ENCODE measurements at regions not wholly inside any gene's neighbourhood (a gene's known extent, or its start where the extent isn't known, plus 50 kb on each side); places are given as distances from the start of the nearest gene placed in this dataset.

- 76 to 86% methylated on average over 2 of the region's 2 CpGs for WGBS, 2 donors
- Histone ChIP-seq H3K36me3 (no peaks in the 10 kb centered on the region), H3K4me3 (no peak overlapping the region), H3K27ac (no peak overlapping the region), H3K9me3 (peaks cover 0 to 27% (median 6%) of the 10 kb centered on the region in 4 donors), H3K4me1 (no peaks in the 10 kb centered on the region), H3K27me3 (no peaks in the 10 kb centered on the region)
- TF ChIP-seq EP300 (IDR thresholded peaks at IDR 0.05): no peak
- no peak for TF ChIP-seq CTCF (IDR thresholded peaks at IDR 0.05)
- TF ChIP-seq POLR2A (IDR thresholded peaks at IDR 0.05): no peak
- no peak for DNase-seq (ENCODE audit: low spot score in 2 of 2)
Observed at GRCh38 chr2:72051204-72051603, 96.5 kb downstream of the CYP26B1 start.

- Histone ChIP-seq H3K27ac (no peak overlapping the region), H3K9me3 (peaks cover 0 to 27% (median 6%) of the 10 kb centered on the region in 4 donors), H3K4me1 (no peaks in the 10 kb centered on the region), H3K27me3 (no peaks in the 10 kb centered on the region), H3K36me3 (no peaks in the 10 kb centered on the region), H3K4me3 (no peak overlapping the region)
- TF ChIP-seq EP300 (IDR thresholded peaks at IDR 0.05): no peak
- TF ChIP-seq CTCF (IDR thresholded peaks at IDR 0.05): no peak
- TF ChIP-seq POLR2A (IDR thresholded peaks at IDR 0.05): no peak
- no peak for DNase-seq (ENCODE audit: low spot score in 2 of 2)
- 69 to 71% methylated on average over 2 of the region's 2 CpGs for WGBS, 2 donors
Observed at GRCh38 chr2:72050734-72051133, 96.9 kb downstream of the CYP26B1 start.

- no peaks in the 10 kb centered on the region for H3K27me3 ChIP-seq
- no peak for DNase-seq (ENCODE audit: low spot score in 2 of 2)
- H3K36me3 ChIP-seq: no peaks in the 10 kb centered on the region
- H3K9me3 ChIP-seq: peaks cover 0 to 43% (median 6%) of the 10 kb centered on the region in 4 donors
- TF ChIP-seq EP300 (IDR thresholded peaks at IDR 0.05) (no peak), CTCF (IDR thresholded peaks at IDR 0.05) (no peak), POLR2A (IDR thresholded peaks at IDR 0.05) (no peak)
- H3K4me1 ChIP-seq: no peaks in the 10 kb centered on the region
- no peak overlapping the region for H3K4me3 ChIP-seq
- H3K27ac ChIP-seq: no peak overlapping the region
Observed at GRCh38 chr2:72048881-72049477, 98.7 kb downstream of the CYP26B1 start.

- H3K36me3 ChIP-seq: no peaks in the 10 kb centered on the region
- peaks cover 0 to 51% (median 7%) of the 10 kb centered on the region in 4 donors for H3K9me3 ChIP-seq
- no peak overlapping the region for H3K4me3 ChIP-seq
- no peaks in the 10 kb centered on the region for H3K4me1 ChIP-seq
- H3K27ac ChIP-seq: no peak overlapping the region
- H3K27me3 ChIP-seq: no peaks in the 10 kb centered on the region
- TF ChIP-seq POLR2A (IDR thresholded peaks at IDR 0.05): no peak
- no peak for DNase-seq (ENCODE audit: low spot score in 2 of 2)
Observed at GRCh38 chr2:72043985-72044384, 103.7 kb downstream of the CYP26B1 start.

GRCh38 chr2:72041638-72042111, 106.0 kb downstream of the CYP26B1 start:
- DNase-seq (ENCODE audit: low spot score in 2 of 2): no peak
- WGBS, 2 donors: 31 to 55% methylated on average over 3 to 5 of the region's 5 CpGs
- Histone ChIP-seq H3K4me3 (no peak overlapping the region), H3K27ac (no peak overlapping the region), H3K9me3 (peaks cover 0 to 31% (median 5%) of the 10 kb centered on the region in 4 donors), H3K27me3 (no peaks in the 10 kb centered on the region), H3K36me3 (no peaks in the 10 kb centered on the region), H3K4me1 (no peaks in the 10 kb centered on the region)
- TF ChIP-seq CTCF (IDR thresholded peaks at IDR 0.05): no peak
- no peak for TF ChIP-seq EP300 (IDR thresholded peaks at IDR 0.05)
- no peak for TF ChIP-seq POLR2A (IDR thresholded peaks at IDR 0.05)

Measured in tibial nerve (tissue), 4 donors.